ENCODE measurements at regions not wholly inside any gene's neighbourhood (a gene's known extent, or its start where the extent isn't known, plus 50 kb on each side); places are given as distances from the start of the nearest gene placed in this dataset.

DNA sequence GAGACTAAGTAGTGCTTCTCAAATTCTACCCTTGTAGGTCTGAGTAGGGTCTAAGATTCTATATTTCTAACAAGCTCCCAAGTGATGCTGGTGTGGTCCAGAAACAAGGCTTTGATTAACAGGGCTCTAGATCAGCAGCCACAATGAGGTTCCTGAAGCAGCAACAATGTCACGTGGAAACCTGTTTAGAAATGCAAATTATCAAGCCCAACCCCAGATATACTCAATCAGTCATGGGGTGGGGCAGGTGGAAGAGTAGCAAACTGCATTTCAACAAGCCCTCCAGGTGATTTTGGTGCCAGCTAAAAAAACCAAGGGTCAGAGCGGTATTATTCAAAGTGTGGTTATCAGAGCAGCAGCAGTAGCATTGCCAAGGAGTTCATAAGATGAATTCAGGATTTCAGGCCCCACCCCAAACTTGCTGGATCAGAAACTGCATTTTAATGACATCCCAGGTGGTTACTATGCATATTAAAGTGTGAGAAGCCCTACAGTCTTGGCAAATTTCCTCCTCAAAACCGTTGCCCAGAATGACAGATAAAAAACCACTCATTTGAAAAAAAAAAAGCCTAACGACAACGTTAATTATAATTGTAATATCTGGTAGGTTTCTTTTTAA, 199.2 kb downstream of the AHR start:
- Histone ChIP-seq H3K27me3 (no peaks in the 10 kb centered on the region), H3K9me2 (replicated peaks; ENCODE audit: insufficient read depth) (no peaks in the 10 kb centered on the region), H4K20me1 (ENCODE audit: insufficient read depth, poor library complexity, severe bottlenecking) (no peaks in the 10 kb centered on the region), H3K4me2 (no peak overlapping the region), H3K9me3 (ENCODE audit: low read depth) (no peaks in the 10 kb centered on the region), H3K27ac (no peak overlapping the region), H3K79me2 (peaks cover 36% of the 10 kb centered on the region), H3K4me1 (ENCODE audit: insufficient read depth) (peaks cover 19% of the 10 kb centered on the region), H3K4me3 (no peak overlapping the region), H2AFZ (no peak overlapping the region), H3K36me3 (replicated peaks; ENCODE audit: insufficient read depth, low read depth) (no peaks in the 10 kb centered on the region)
- WGBS (ENCODE audit: low lambda C conversion rate, missing lambda C conversion rate) = 80% methylated on average over 5 of the region's 5 CpGs
- no peak for TF ChIP-seq CTCF (IDR thresholded peaks at IDR 0.05; ENCODE audit: poor library complexity)
- TF ChIP-seq EZH2phosphoT487 (IDR thresholded peaks at IDR 0.05; ENCODE audit: low read depth, severe bottlenecking, unreplicated experiment) = no peak
- no peak for TF ChIP-seq EZH2 (IDR thresholded peaks at IDR 0.05; ENCODE audit: borderline replicate concordance)
- DNase-seq (ENCODE audit: low spot score) = no peak

GRCh38 chr7:17498230-17498629, 199.8 kb downstream of the AHR start:
- Histone ChIP-seq H3K4me2 (no peak overlapping the region), H3K36me3 (replicated peaks; ENCODE audit: insufficient read depth, low read depth) (no peaks in the 10 kb centered on the region), H3K79me2 (peaks cover 32% of the 10 kb centered on the region), H3K27ac (no peak overlapping the region), H3K4me1 (ENCODE audit: insufficient read depth) (peaks cover 19% of the 10 kb centered on the region), H4K20me1 (ENCODE audit: insufficient read depth, poor library complexity, severe bottlenecking) (no peaks in the 10 kb centered on the region), H3K27me3 (no peaks in the 10 kb centered on the region), H3K9me2 (replicated peaks; ENCODE audit: insufficient read depth) (no peaks in the 10 kb centered on the region), H3K9me3 (ENCODE audit: low read depth) (no peaks in the 10 kb centered on the region), H3K4me3 (no peak overlapping the region), H2AFZ (no peak overlapping the region)
- no peak for DNase-seq (ENCODE audit: low spot score)
- 81% methylated on average over 4 of the region's 4 CpGs for WGBS (ENCODE audit: low lambda C conversion rate, missing lambda C conversion rate)
- TF ChIP-seq CTCF (IDR thresholded peaks at IDR 0.05; ENCODE audit: poor library complexity) (no peak), EZH2phosphoT487 (IDR thresholded peaks at IDR 0.05; ENCODE audit: low read depth, severe bottlenecking, unreplicated experiment) (no peak), EZH2 (IDR thresholded peaks at IDR 0.05; ENCODE audit: borderline replicate concordance) (no peak)

DNA sequence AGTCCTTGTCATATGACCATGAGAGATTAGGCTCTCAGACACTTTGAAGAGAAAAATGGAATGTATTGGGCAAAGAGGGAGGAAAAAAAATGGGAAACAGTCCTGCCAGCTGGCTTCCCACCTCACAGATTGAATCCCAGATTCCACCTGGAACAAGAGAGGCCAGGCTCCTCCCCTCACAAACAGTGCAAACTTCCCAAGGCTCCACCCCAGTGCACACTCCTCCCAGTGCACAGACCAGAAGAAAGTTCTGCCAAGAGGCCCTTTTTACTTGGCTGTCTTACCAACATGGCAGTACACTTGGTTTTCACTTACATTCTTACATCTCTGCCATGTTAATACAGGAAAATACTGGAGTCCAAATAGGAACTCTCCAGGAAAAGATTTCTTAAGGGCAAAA, 202.3 kb downstream of the AHR start:
- Histone ChIP-seq H3K4me3 (no peak overlapping the region), H2AFZ (no peak overlapping the region), H3K9me3 (ENCODE audit: low read depth) (no peaks in the 10 kb centered on the region), H3K36me3 (replicated peaks; ENCODE audit: insufficient read depth, low read depth) (no peaks in the 10 kb centered on the region), H3K27me3 (no peaks in the 10 kb centered on the region), H3K4me2 (no peak overlapping the region), H3K9me2 (replicated peaks; ENCODE audit: insufficient read depth) (no peaks in the 10 kb centered on the region), H3K79me2 (peaks cover 22% of the 10 kb centered on the region), H3K4me1 (ENCODE audit: insufficient read depth) (peaks cover 25% of the 10 kb centered on the region), H3K27ac (no peak overlapping the region), H4K20me1 (ENCODE audit: insufficient read depth, poor library complexity, severe bottlenecking) (no peaks in the 10 kb centered on the region)
- no peak for DNase-seq (ENCODE audit: low spot score)
- TF ChIP-seq CTCF (IDR thresholded peaks at IDR 0.05; ENCODE audit: poor library complexity) (no peak), EZH2 (IDR thresholded peaks at IDR 0.05; ENCODE audit: borderline replicate concordance) (no peak), EZH2phosphoT487 (IDR thresholded peaks at IDR 0.05; ENCODE audit: low read depth, severe bottlenecking, unreplicated experiment) (no peak)
